DMS 273 (cell line): ENCODE measurements at regions not wholly inside any gene's neighbourhood (a gene's known extent, or its start where the extent isn't known, plus 50 kb on each side); places are given as distances from the start of the nearest gene placed in this dataset.
"Not testable (repeated sequence)": the region's sequence is repeated elsewhere in the genome, so short reads cannot be mapped to it uniquely, and the experiment has no call there.

Experiments
- DNase-seq: peaks from one replicate; lab custom pipeline; 2025; ENCODE audit not compliant: unreplicated experiment; lab: John Stamatoyannopoulos, UW

GRCh38 chr7:136133551-136133950 is 156.4 kb upstream of the MTPN start:
- DNase-seq, result no peak

- no peak for DNase-seq
Measured at GRCh38 chr7:136131304-136131630, 154.1 kb upstream of the MTPN start.

GRCh38 chr7:136130511-136131303 is 153.5 kb upstream of the MTPN start:
- no peak for DNase-seq

- DNase-seq, result no peak
Measured at GRCh38 chr7:136128050-136128449, 150.9 kb upstream of the MTPN start.

- no peak for DNase-seq
Measured at GRCh38 chr7:136123352-136123751, 146.2 kb upstream of the MTPN start.

- DNase-seq, result no peak
Measured at GRCh38 chr7:136122026-136122425, 144.9 kb upstream of the MTPN start.

- no peak for DNase-seq
Measured at GRCh38 chr7:136117539-136117938, 140.4 kb upstream of the MTPN start.

- no peak for DNase-seq
Measured at GRCh38 chr7:136116186-136116585, 139.0 kb upstream of the MTPN start.

- DNase-seq, result peak; percentile 80
Measured at GRCh38 chr7:136114966-136115762, 138.0 kb upstream of the MTPN start.

- not testable (repeated sequence) for DNase-seq
Measured at GRCh38 chr7:136114467-136114866, 137.3 kb upstream of the MTPN start.

- not testable (repeated sequence) for DNase-seq
Measured at GRCh38 chr7:136109037-136109436, 131.9 kb upstream of the MTPN start.

GRCh38 chr7:136105191-136105590 is 128.0 kb upstream of the MTPN start:
- no peak for DNase-seq

- DNase-seq, result no peak
Measured at GRCh38 chr7:136104269-136104603, 127.1 kb upstream of the MTPN start.

- DNase-seq, result no peak
Measured at GRCh38 chr7:136103545-136104268, 126.5 kb upstream of the MTPN start.

- DNase-seq, result no peak
Measured at GRCh38 chr7:136102881-136103280, 125.7 kb upstream of the MTPN start.

GRCh38 chr7:136092714-136093113 is 115.6 kb upstream of the MTPN start:
- not testable (repeated sequence) for DNase-seq

- DNase-seq, result no peak
Measured at GRCh38 chr7:136087881-136088280, 110.7 kb upstream of the MTPN start.

- DNase-seq, result peak; percentile 27
Measured at GRCh38 chr7:136086712-136087111, 109.6 kb upstream of the MTPN start.

GRCh38 chr7:136079934-136080333 is 102.8 kb upstream of the MTPN start:
- DNase-seq, result no peak

- DNase-seq, result no peak
Measured at GRCh38 chr7:136079478-136079892, 102.3 kb upstream of the MTPN start.

GRCh38 chr7:136079066-136079465 is 101.9 kb upstream of the MTPN start:
- DNase-seq, result no peak

- DNase-seq, result no peak
Measured at GRCh38 chr7:136078630-136079029, 101.5 kb upstream of the MTPN start.
